Activated naive CD8-positive, alpha-beta T cell (primary cell): ENCODE measurements at regions not wholly inside any gene's neighbourhood (a gene's known extent, or its start where the extent isn't known, plus 50 kb on each side); places are given as distances from the start of the nearest gene placed in this dataset.

Source experiments
- H3K27ac Mint-ChIP-seq: one replicate; pipeline ENCODE4 v1.8.0; 2021; ENCODE audit warnings: mixed read lengths
- H3K27me3 Mint-ChIP-seq: one replicate; pipeline ENCODE4 v1.8.0; 2021; ENCODE audit warnings: mixed read lengths
- H3K36me3 Mint-ChIP-seq: one replicate; pipeline ENCODE4 v1.8.0; 2021; ENCODE audit warnings: mixed read lengths
- H3K4me1 Mint-ChIP-seq: one replicate; pipeline ENCODE4 v1.8.0; 2021; ENCODE audit warnings: low read depth, mixed read lengths
- H3K4me3 Mint-ChIP-seq: one replicate; pipeline ENCODE4 v1.8.0; 2021; ENCODE audit warnings: mild to moderate bottlenecking, mixed read lengths
- H3K9me3 Mint-ChIP-seq: one replicate; pipeline ENCODE4 v1.8.0; 2021; ENCODE audit warnings: low read depth, mixed read lengths

- Mint-ChIP-seq H3K4me3 (no peak overlapping the region), H3K36me3 (peaks cover 7% of the 10 kb centered on the region), H3K27me3 (no peaks in the 10 kb centered on the region), H3K27ac (no peak overlapping the region), H3K4me1 (no peaks in the 10 kb centered on the region), H3K9me3 (peaks cover 15% of the 10 kb centered on the region)
Measured at GRCh38 chr3:16658004-16658924, 53.0 kb upstream of the DAZL start.

GRCh38 chr3:16658925-16659793 lies 53.9 kb upstream of the DAZL start:
- Mint-ChIP-seq H3K36me3 (peaks cover 7% of the 10 kb centered on the region), H3K4me3 (no peak overlapping the region), H3K27me3 (peaks cover 2% of the 10 kb centered on the region), H3K4me1 (no peaks in the 10 kb centered on the region), H3K9me3 (peaks cover 15% of the 10 kb centered on the region), H3K27ac (no peak overlapping the region)

- H3K36me3 Mint-ChIP-seq, result peaks cover 7% of the 10 kb centered on the region
- H3K27me3 Mint-ChIP-seq, result peaks cover 2% of the 10 kb centered on the region
- peaks cover 15% of the 10 kb centered on the region for H3K9me3 Mint-ChIP-seq
- no peak overlapping the region for H3K4me3 Mint-ChIP-seq
- no peak overlapping the region for H3K27ac Mint-ChIP-seq
- no peaks in the 10 kb centered on the region for H3K4me1 Mint-ChIP-seq
Measured at GRCh38 chr3:16663854-16664712, 58.9 kb upstream of the DAZL start.

GRCh38 chr3:16665282-16665741 lies 60.1 kb upstream of the DAZL start:
- H3K9me3 Mint-ChIP-seq, result peaks cover 15% of the 10 kb centered on the region
- peaks cover 7% of the 10 kb centered on the region for H3K36me3 Mint-ChIP-seq
- H3K27me3 Mint-ChIP-seq, result peaks cover 2% of the 10 kb centered on the region
- no peaks in the 10 kb centered on the region for H3K4me1 Mint-ChIP-seq
- H3K27ac Mint-ChIP-seq, result no peak overlapping the region
- no peak overlapping the region for H3K4me3 Mint-ChIP-seq

- Mint-ChIP-seq H3K36me3 (peaks cover 4% of the 10 kb centered on the region), H3K27ac (no peak overlapping the region), H3K4me1 (no peaks in the 10 kb centered on the region), H3K4me3 (no peak overlapping the region), H3K27me3 (peaks cover 2% of the 10 kb centered on the region), H3K9me3 (peaks cover 10% of the 10 kb centered on the region)
Measured at GRCh38 chr3:16666206-16666605, 61.0 kb upstream of the DAZL start.

- H3K36me3 Mint-ChIP-seq, result no peaks in the 10 kb centered on the region
- no peak overlapping the region for H3K4me3 Mint-ChIP-seq
- no peaks in the 10 kb centered on the region for H3K4me1 Mint-ChIP-seq
- H3K27ac Mint-ChIP-seq, result no peak overlapping the region
- H3K27me3 Mint-ChIP-seq, result peaks cover 2% of the 10 kb centered on the region
- H3K9me3 Mint-ChIP-seq, result no peaks in the 10 kb centered on the region
Measured at GRCh38 chr3:16667633-16668032, 62.4 kb upstream of the DAZL start.

GRCh38 chr3:16668776-16669545 lies 63.7 kb upstream of the DAZL start:
- H3K27me3 Mint-ChIP-seq, result no peaks in the 10 kb centered on the region
- H3K9me3 Mint-ChIP-seq, result no peaks in the 10 kb centered on the region
- H3K4me3 Mint-ChIP-seq, result no peak overlapping the region
- H3K4me1 Mint-ChIP-seq, result no peaks in the 10 kb centered on the region
- H3K36me3 Mint-ChIP-seq, result no peaks in the 10 kb centered on the region
- H3K27ac Mint-ChIP-seq, result no peak overlapping the region

- no peak overlapping the region for H3K27ac Mint-ChIP-seq
- H3K27me3 Mint-ChIP-seq, result no peaks in the 10 kb centered on the region
- H3K4me1 Mint-ChIP-seq, result no peaks in the 10 kb centered on the region
- no peaks in the 10 kb centered on the region for H3K36me3 Mint-ChIP-seq
- H3K4me3 Mint-ChIP-seq, result no peak overlapping the region
- H3K9me3 Mint-ChIP-seq, result peaks cover 3% of the 10 kb centered on the region
Measured at GRCh38 chr3:16670191-16670590, 65.0 kb upstream of the DAZL start.

GRCh38 chr3:16671690-16672089 lies 66.5 kb upstream of the DAZL start:
- Mint-ChIP-seq H3K4me3 (no peak overlapping the region), H3K27me3 (no peaks in the 10 kb centered on the region), H3K36me3 (peaks cover 3% of the 10 kb centered on the region), H3K9me3 (peaks cover 15% of the 10 kb centered on the region), H3K4me1 (no peaks in the 10 kb centered on the region), H3K27ac (no peak overlapping the region)

GRCh38 chr3:16673530-16673929 lies 68.3 kb upstream of the DAZL start:
- peaks cover 15% of the 10 kb centered on the region for H3K9me3 Mint-ChIP-seq
- peaks cover 5% of the 10 kb centered on the region for H3K36me3 Mint-ChIP-seq
- H3K4me1 Mint-ChIP-seq, result no peaks in the 10 kb centered on the region
- H3K27me3 Mint-ChIP-seq, result no peaks in the 10 kb centered on the region
- no peak overlapping the region for H3K27ac Mint-ChIP-seq
- no peak overlapping the region for H3K4me3 Mint-ChIP-seq

- Mint-ChIP-seq H3K4me3 (no peak overlapping the region), H3K27ac (no peak overlapping the region), H3K4me1 (no peaks in the 10 kb centered on the region), H3K9me3 (peaks cover 15% of the 10 kb centered on the region), H3K27me3 (no peaks in the 10 kb centered on the region), H3K36me3 (peaks cover 5% of the 10 kb centered on the region)
Measured at GRCh38 chr3:16675805-16676204, 70.6 kb upstream of the DAZL start.

- Mint-ChIP-seq H3K27me3 (peaks cover 6% of the 10 kb centered on the region), H3K4me1 (no peaks in the 10 kb centered on the region), H3K27ac (no peak overlapping the region), H3K9me3 (peaks cover 3% of the 10 kb centered on the region), H3K4me3 (no peak overlapping the region), H3K36me3 (no peaks in the 10 kb centered on the region)
Measured at GRCh38 chr3:16686679-16687078, 81.5 kb upstream of the DAZL start.

GRCh38 chr3:16687221-16687620 lies 82.0 kb upstream of the DAZL start:
- Mint-ChIP-seq H3K4me1 (no peaks in the 10 kb centered on the region), H3K36me3 (no peaks in the 10 kb centered on the region)

More at GRCh38 chr3:16687221-16687620, 82.0 kb upstream of the DAZL start:
- peaks cover 6% of the 10 kb centered on the region for H3K27me3 Mint-ChIP-seq
- no peak overlapping the region for H3K27ac Mint-ChIP-seq
- no peak overlapping the region for H3K4me3 Mint-ChIP-seq
- peaks cover 3% of the 10 kb centered on the region for H3K9me3 Mint-ChIP-seq
